IMR-90 (cell line): ENCODE measurements at regions not wholly inside any gene's neighbourhood (a gene's known extent, or its start where the extent isn't known, plus 50 kb on each side); places are given as distances from the start of the nearest gene placed in this dataset.
"Not testable (repeated sequence)": the region's sequence is repeated elsewhere in the genome, so short reads cannot be mapped to it uniquely, and the experiment has no call there.

Experiments
- ATAC-seq: fragments of 200-7000 bp; cut with Tn5 transposase; 2 replicates; pipeline ENCODE4 v1.9.1; 2020; ENCODE audit warnings: low read depth, mild to moderate bottlenecking, moderate library complexity
- BruUV-seq: library from RNA; stranded (reverse); fragments of 400-500 nt; replicated peaks from 2 replicates; lab custom pipeline; 2021; lab: Mats Ljungman, UMichigan
- CTCF ChIA-PET: fragments of 300-600 bp; formaldehyde crosslinking; extraction: SDS; loops from one replicate; lab custom pipeline; 2021; ENCODE audit warnings: antibody characterized with exemption; lab: Yijun Ruan, JAX
- POLR2A ChIA-PET: fragments of 300-600 bp; sonication (Branson Sonifier 250); formaldehyde crosslinking; loops from one replicate; lab custom pipeline; 2022; ENCODE audit warnings: antibody characterized with exemption; ENCODE audit not compliant: unreplicated experiment; lab: Charles Lee
- DNase-seq: peaks from one replicate; pipeline ENCODE4 v3.0.0; 2013
- H2AFZ ChIP-seq: replicated peaks from 2 replicates; pipeline ENCODE3; 2013; ENCODE audit warnings: low read length, mild to moderate bottlenecking; ENCODE audit not compliant: poor library complexity
- H2AK5ac ChIP-seq: 2 replicates; pipeline ENCODE4 v1.6.1; 2013; ENCODE audit warnings: low read depth, low read length, inconsistent platforms
- H2AK9ac ChIP-seq: replicated peaks from 2 replicates; pipeline ENCODE3; 2013; ENCODE audit warnings: mild to moderate bottlenecking, low read depth, low read length, moderate library complexity; ENCODE audit not compliant: poor library complexity
- H2BK120ac ChIP-seq: 2 replicates; pipeline ENCODE4 v1.6.1; 2013; ENCODE audit warnings: low read depth, low read length, inconsistent platforms
- H2BK15ac ChIP-seq: 3 replicates; pipeline ENCODE4 v1.6.1; 2013; ENCODE audit warnings: low read depth, low read length, inconsistent platforms
- H2BK20ac ChIP-seq: 2 replicates; pipeline ENCODE4 v1.6.1; 2013; ENCODE audit warnings: low read depth, mild to moderate bottlenecking, inconsistent platforms, low read length, moderate library complexity
- H2BK5ac ChIP-seq: 2 replicates; pipeline ENCODE4 v1.6.1; 2013; ENCODE audit warnings: mild to moderate bottlenecking, low read depth, low read length, inconsistent platforms; ENCODE audit not compliant: poor library complexity, severe bottlenecking
- H3K14ac ChIP-seq: replicated peaks from 2 replicates; pipeline ENCODE4 v1.6.1; 2013; ENCODE audit warnings: low read depth, low read length, inconsistent platforms
- H3K18ac ChIP-seq: 2 replicates; pipeline ENCODE4 v1.6.1; 2013; ENCODE audit warnings: low read depth, low read length, control low read depth
- H3K23ac ChIP-seq: 2 replicates; pipeline ENCODE4 v1.6.1; 2013; ENCODE audit warnings: low read depth, low read length, inconsistent platforms
- H3K27ac ChIP-seq: 2 replicates; pipeline ENCODE4 v1.5.1; 2013; ENCODE audit warnings: mild to moderate bottlenecking, control low read depth, low read length; ENCODE audit not compliant: insufficient read depth
- H3K27me3 ChIP-seq: 2 replicates; pipeline ENCODE4 v1.6.1; 2013; ENCODE audit warnings: low read length; ENCODE audit not compliant: control insufficient read depth, insufficient read depth
- H3K36me3 ChIP-seq: 2 replicates; pipeline ENCODE4 v1.6.1; 2013; ENCODE audit warnings: low read length, mixed read lengths; ENCODE audit not compliant: control insufficient read depth, insufficient read depth
- H3K4ac ChIP-seq: 2 replicates; pipeline ENCODE4 v1.6.1; 2013; ENCODE audit warnings: low read depth, low read length, inconsistent platforms
- H3K4me1 ChIP-seq: 2 replicates; pipeline ENCODE4 v1.6.1; 2013; ENCODE audit warnings: low read length, mixed read lengths; ENCODE audit not compliant: control insufficient read depth, insufficient read depth
- H3K4me2 ChIP-seq: 2 replicates; pipeline ENCODE4 v1.6.1; 2013; ENCODE audit warnings: low read depth, mild to moderate bottlenecking, control low read depth, low read length, moderate library complexity
- H3K4me3 ChIP-seq: 2 replicates; pipeline ENCODE4 v1.5.1; 2013; ENCODE audit warnings: low read depth, mild to moderate bottlenecking, control low read depth, low read length, moderate library complexity; ENCODE audit not compliant: insufficient read depth
- H3K56ac ChIP-seq: 2 replicates; pipeline ENCODE4 v1.6.1; 2013; ENCODE audit warnings: low read length, inconsistent platforms; ENCODE audit not compliant: insufficient read depth; ENCODE audit errors: extremely low read depth
- H3K79me1 ChIP-seq, 2 experiments: 2 replicates each; pipeline ENCODE4 v1.6.1; 2013; ENCODE audit warnings: low read length in 2 of 2, inconsistent platforms in 1 of 2, low read depth in 1 of 2
- H3K9ac ChIP-seq: 2 replicates; pipeline ENCODE4 v1.6.1; 2013; ENCODE audit warnings: low read depth, low read length, control low read depth
- H3K9me1 ChIP-seq: 2 replicates; pipeline ENCODE4 v1.6.1; 2013; ENCODE audit warnings: low read length, inconsistent platforms; ENCODE audit not compliant: insufficient read depth
- H3K9me3 ChIP-seq: 2 replicates; pipeline ENCODE4 v1.6.1; 2013; ENCODE audit warnings: low read length; ENCODE audit not compliant: control insufficient read depth, insufficient read depth
- H4K20me1 ChIP-seq: 2 replicates; pipeline ENCODE4 v1.6.1; 2013; ENCODE audit warnings: low read length, inconsistent platforms; ENCODE audit not compliant: insufficient read depth
- H4K5ac ChIP-seq: 2 replicates; pipeline ENCODE4 v1.6.1; 2013; ENCODE audit warnings: mild to moderate bottlenecking, low read depth, low read length, control low read depth
- H4K8ac ChIP-seq, 2 experiments: 2 replicates each; pipeline ENCODE4 v1.6.1; 2013; ENCODE audit warnings: low read depth in 2 of 2, low read length in 2 of 2, control low read depth in 1 of 2, inconsistent platforms in 1 of 2
- H4K91ac ChIP-seq: 2 replicates; pipeline ENCODE4 v1.6.1; 2013; ENCODE audit warnings: low read depth, low read length, inconsistent platforms; ENCODE audit not compliant: insufficient read depth
- BHLHE40 ChIP-seq: fragments of 150-350 bp; IDR thresholded peaks from 2 replicates; pipeline ENCODE4 v1.6.1; 2016; ENCODE audit warnings: mild to moderate bottlenecking, low read depth, low read length
- CHD1 ChIP-seq: IDR thresholded peaks from 2 replicates; pipeline ENCODE4 v1.6.1; 2012; ENCODE audit warnings: low read depth, low read length, improper control_type of control experiment
- MAFK ChIP-seq: IDR thresholded peaks from 2 replicates; pipeline ENCODE4 v1.6.1; 2012; ENCODE audit warnings: low read depth, low read length, improper control_type of control experiment
- MAZ ChIP-seq: IDR thresholded peaks from 2 replicates; pipeline ENCODE4 v1.6.1; 2012; ENCODE audit warnings: low read depth, mild to moderate bottlenecking, low read length, improper control_type of control experiment, moderate library complexity, borderline replicate concordance
- MXI1 ChIP-seq: IDR thresholded peaks from 2 replicates; pipeline ENCODE4 v1.6.1; 2012; ENCODE audit warnings: low read depth, mild to moderate bottlenecking, low read length, moderate library complexity, borderline replicate concordance
- NFE2L2 ChIP-seq: fragments of 150-350 bp; IDR thresholded peaks from 2 replicates; pipeline ENCODE4 v1.6.1; 2016; ENCODE audit warnings: low read depth, mild to moderate bottlenecking, low read length
- POLR2A ChIP-seq: IDR thresholded peaks from 2 replicates; pipeline ENCODE4 v1.6.1; 2012; ENCODE audit warnings: mild to moderate bottlenecking, low read depth, low read length
- RAD21 ChIP-seq: IDR thresholded peaks from 2 replicates; pipeline ENCODE4 v1.6.1; 2012; ENCODE audit warnings: low read length, improper control_type of control experiment
- RCOR1 ChIP-seq: IDR thresholded peaks from 2 replicates; pipeline ENCODE4 v1.6.1; 2012; ENCODE audit warnings: mild to moderate bottlenecking, low read length, improper control_type of control experiment; ENCODE audit not compliant: insufficient replicate concordance
- USF2 ChIP-seq: fragments of 150-350 bp; IDR thresholded peaks from 2 replicates; pipeline ENCODE4 v1.6.1; 2017; ENCODE audit warnings: mild to moderate bottlenecking, antibody characterized with exemption, low read length, low read depth
- WGBS, 2 experiments: methylation state at CpG; one replicate each; pipeline versions ENCODE4 v1.1.5 to v1.1.7; 2013; ENCODE audit warnings: missing lambda C conversion rate in 2 of 2; ENCODE audit not compliant: insufficient read length in 1 of 2; ENCODE audit errors: extremely low coverage in 2 of 2; 5-methylcytosine and 5-hydroxymethylcytosine counted together
- dilution Hi-C: fragments of 300-500 bp; cut with HindIII; formaldehyde crosslinking; loops from one replicate; pipeline ENCODE4 v1.14.3; 2018; ENCODE audit warnings: low sequenced_read_pairs; ENCODE audit not compliant: unreplicated experiment
- in situ Hi-C: fragments of 300-500 bp; cut with MboI; formaldehyde crosslinking; loops from 3 replicates; pipeline ENCODE4 v1.14.3; 2019; ENCODE audit warnings: low sequenced_read_pairs, inconsistent platforms, mixed read lengths
- intact Hi-C: fragments of 100-400 bp; cut with micrococcal nuclease; formaldehyde crosslinking; loops from 2 replicates; pipeline ENCODE4 v1.10.0; 2022

- dilution Hi-C loops (no loop called here), intact Hi-C loops (no loop called here), in situ Hi-C loops (no loop called here)
- H3K4me2 ChIP-seq: no peak overlapping the region
- no peak for TF ChIP-seq POLR2A
- TF ChIP-seq RCOR1: no peak
- no peak for TF ChIP-seq RAD21
- no peak for TF ChIP-seq MXI1
- TF ChIP-seq MAZ: no peak
- no peak for TF ChIP-seq MAFK
- TF ChIP-seq BHLHE40: no peak
- no peak for TF ChIP-seq USF2
- TF ChIP-seq NFE2L2: no peak
- no peak for TF ChIP-seq CHD1
- H3K9me1 ChIP-seq: no peaks in the 10 kb centered on the region
- no peak overlapping the region for H2BK20ac ChIP-seq
- H3K4me1 ChIP-seq: no peaks in the 10 kb centered on the region
- H4K8ac ChIP-seq: no peak overlapping the region
- peaks cover 13% of the 10 kb centered on the region for H3K9me3 ChIP-seq
- no peak overlapping the region for H2AFZ ChIP-seq
- no peaks in the 10 kb centered on the region for H3K79me1 ChIP-seq
- no peak overlapping the region for H3K56ac ChIP-seq
- DNase-seq: no peak
- H2AK9ac ChIP-seq: no peak overlapping the region
- no peak overlapping the region for H2BK5ac ChIP-seq
- no TSS peak for BruUV-seq
- no peak overlapping the region for H3K23ac ChIP-seq
- CTCF ChIA-PET: no interaction called here
- no peaks in the 10 kb centered on the region for H3K36me3 ChIP-seq
- no peak overlapping the region for H3K4ac ChIP-seq
- H3K27me3 ChIP-seq: no peaks in the 10 kb centered on the region
- no peak overlapping the region for H3K27ac ChIP-seq
- no peak overlapping the region for H3K4me3 ChIP-seq
- POLR2A ChIA-PET: no interaction called here
- H3K9ac ChIP-seq: no peak overlapping the region
- H2BK120ac ChIP-seq: no peak overlapping the region
- H4K91ac ChIP-seq: no peak overlapping the region
- no peak overlapping the region for H2AK5ac ChIP-seq
- WGBS, 2 experiments: no CpG with 5 or more reads among the region's 1 CpG
- ATAC-seq: no peak
- H3K14ac ChIP-seq: no peak overlapping the region
- H2BK15ac ChIP-seq: no peak overlapping the region
- no peaks in the 10 kb centered on the region for H4K20me1 ChIP-seq
- H3K18ac ChIP-seq: no peak overlapping the region
- H4K5ac ChIP-seq: no peak overlapping the region
Measured at GRCh38 chr5:161001604-161002003, 149.6 kb upstream of the ATP10B start.

GRCh38 chr5:161001142-161001541, 149.1 kb upstream of the ATP10B start:
- no CpG with 5 or more reads among the region's 1 CpG for WGBS, 2 experiments
- H2BK15ac ChIP-seq, H4K5ac ChIP-seq, H3K9me1 ChIP-seq, H3K4me3 ChIP-seq, H2AFZ ChIP-seq, H3K56ac ChIP-seq, H2BK20ac ChIP-seq, H3K4me2 ChIP-seq, H3K18ac ChIP-seq, CTCF ChIA-PET, H2BK5ac ChIP-seq, H3K36me3 ChIP-seq, H4K20me1 ChIP-seq, ATAC-seq, H2BK120ac ChIP-seq, H3K27ac ChIP-seq, H3K27me3 ChIP-seq, BruUV-seq, in situ Hi-C loops, intact Hi-C loops, H3K9ac ChIP-seq, H2AK5ac ChIP-seq, H3K23ac ChIP-seq, dilution Hi-C loops, DNase-seq, H4K8ac ChIP-seq, H3K4ac ChIP-seq, H4K91ac ChIP-seq, H3K14ac ChIP-seq, H3K4me1 ChIP-seq, H3K79me1 ChIP-seq, POLR2A ChIA-PET, H2AK9ac ChIP-seq: not testable (repeated sequence)
- peaks cover 13% of the 10 kb centered on the region for H3K9me3 ChIP-seq
